A549 (cell line): ENCODE measurements at regions not wholly inside any gene's neighbourhood (a gene's known extent, or its start where the extent isn't known, plus 50 kb on each side); places are given as distances from the start of the nearest gene placed in this dataset.
"Not testable (repeated sequence)": the region's sequence is repeated elsewhere in the genome, so short reads cannot be mapped to it uniquely, and the experiment has no call there.

ENCODE experiments used
- ATAC-seq, 2 experiments: fragments of 200-7000 bp in 1 of 2; fragments of >200 bp in 1 of 2; cut with Nextera tagmentation in 1 of 2; cut with Tn5 transposase in 1 of 2; 3 replicates each; pipeline versions ENCODE4 v1.8.0 to v1.9.1; 2018 to 2020; ENCODE audit warnings: mild to moderate bottlenecking in 1 of 2, moderate library complexity in 1 of 2
- CTCF ChIA-PET: fragments of 300-600 bp; sonication (Branson Sonifier 250); formaldehyde crosslinking; extraction: SDS; loops from one replicate; lab custom pipeline; 2021; ENCODE audit warnings: antibody characterized with exemption, inconsistent platforms; lab: Yijun Ruan, JAX
- POLR2A ChIA-PET: fragments of 350-600 bp; formaldehyde crosslinking; extraction: SDS; loops from one replicate; lab custom pipeline; 2021; ENCODE audit warnings: antibody characterized with exemption, inconsistent platforms; lab: Yijun Ruan, JAX
- DNase-seq, 2 experiments: peaks; one replicate each; pipeline versions ENCODE4 v3.0.0 to v3.0.0-alpha.2; 2011 to 2016; ENCODE audit warnings: low read depth in 1 of 2, low spot score in 1 of 2
- FAIRE-seq: peaks from 2 replicates; lab custom pipeline; 2011; peaks lifted over from hg19 to GRCh38; lab: Jason Lieb, UNC
- H3K27ac ChIP-seq, 2 experiments: fragments of >200 bp; sonication (Bioruptor Twin); formaldehyde crosslinking; 3 replicates each; pipeline ENCODE4 v1.5.1; 2016 to 2017
- H3K4me1 ChIP-seq: fragments of >200 bp; sonication (Bioruptor Twin); formaldehyde crosslinking; 3 replicates; pipeline ENCODE4 v1.6.1; 2016
- H3K4me2 ChIP-seq: fragments of >200 bp; sonication (Bioruptor Twin); formaldehyde crosslinking; 3 replicates; pipeline ENCODE4 v1.6.1; 2016
- H3K4me3 ChIP-seq: fragments of >200 bp; sonication (Bioruptor Twin); formaldehyde crosslinking; 3 replicates; pipeline ENCODE4 v1.5.1; 2016
- H3K9me3 ChIP-seq: fragments of >200 bp; sonication (Bioruptor Twin); formaldehyde crosslinking; 3 replicates; pipeline ENCODE4 v1.6.1; 2016
- CHD4 ChIP-seq: fragments of 200-600 bp; sonication (generic); IDR thresholded peaks from 2 replicates; pipeline ENCODE4 v1.6.1; 2016; ENCODE audit warnings: antibody characterized with exemption, mild to moderate bottlenecking, borderline replicate concordance
- E2F6 ChIP-seq: IDR thresholded peaks from 2 replicates; pipeline ENCODE4 v1.6.1; 2012; ENCODE audit warnings: low read depth, borderline replicate concordance
- EP300 ChIP-seq, 2 experiments: fragments of >200 bp; sonication (Bioruptor Twin); formaldehyde crosslinking; IDR thresholded peaks; 2 replicates in 1 of 2; 3 replicates in 1 of 2; pipeline ENCODE4 v1.6.1; 2016 to 2017
- ESRRA ChIP-seq: fragments of 150-350 bp; IDR thresholded peaks from 2 replicates; pipeline ENCODE4 v1.6.1; 2014; ENCODE audit warnings: mild to moderate bottlenecking, low read length, borderline replicate concordance
- FOSL2 ChIP-seq, 2 experiments: fragments of 450-650 bp in 1 of 2; fragments of >200 bp in 1 of 2; sonication (Bioruptor Twin) in 1 of 2; formaldehyde crosslinking; IDR thresholded peaks; 2 replicates each; pipeline versions ENCODE4 v1.5.0 to v1.6.1; 2016 to 2020; ENCODE audit warnings: mild to moderate bottlenecking in 1 of 2, moderate library complexity in 1 of 2
- FOXS1 ChIP-seq: fragments of 250-450 bp; sonication (Bioruptor Pico); IDR thresholded peaks from 2 replicates; pipeline ENCODE4 v1.5.0; 2020; ENCODE audit warnings: mild to moderate bottlenecking, moderate library complexity
- HES2 ChIP-seq: fragments of >200 bp; sonication (Bioruptor Twin); formaldehyde crosslinking; IDR thresholded peaks from 2 replicates; pipeline ENCODE4 v1.6.1; 2016
- HOXB5 ChIP-seq: fragments of 250-450 bp; sonication (Bioruptor Pico); IDR thresholded peaks from 2 replicates; pipeline ENCODE4 v1.5.0; 2020; ENCODE audit warnings: mild to moderate bottlenecking, moderate library complexity
- JUN ChIP-seq, 2 experiments: fragments of >200 bp; sonication (Bioruptor Twin); formaldehyde crosslinking; IDR thresholded peaks; 2 replicates in 1 of 2; 3 replicates in 1 of 2; pipeline ENCODE4 v1.6.1; 2016 to 2017
- JUNB ChIP-seq: fragments of >200 bp; sonication (Bioruptor Twin); formaldehyde crosslinking; IDR thresholded peaks from 2 replicates; pipeline ENCODE4 v1.6.1; 2016
- MAFK ChIP-seq: fragments of 450-650 bp; IDR thresholded peaks from 2 replicates; pipeline ENCODE4 v1.6.1; 2014; ENCODE audit not compliant: partially characterized antibody
- MAX ChIP-seq: IDR thresholded peaks from 2 replicates; pipeline ENCODE4 v1.6.1; 2012
- MAZ ChIP-seq: fragments of 150-350 bp; IDR thresholded peaks from 2 replicates; pipeline ENCODE4 v1.6.1; 2014; ENCODE audit warnings: antibody characterized with exemption, low read depth, low read length, borderline replicate concordance
- NFE2L2 ChIP-seq: fragments of 150-350 bp; conservative IDR thresholded peaks from 2 replicates; pipeline ENCODE4 v1.6.1; 2014; ENCODE audit warnings: low read length
- NR3C1 ChIP-seq: fragments of >200 bp; sonication (Bioruptor Twin); formaldehyde crosslinking; IDR thresholded peaks from 3 replicates; pipeline ENCODE4 v1.6.1; 2017
- PBX3 ChIP-seq: IDR thresholded peaks from 2 replicates; pipeline ENCODE4 v1.6.1; 2012
- RAD21 ChIP-seq, 2 experiments: fragments of >200 bp in 1 of 2; sonication (Bioruptor Twin) in 1 of 2; formaldehyde crosslinking in 1 of 2; IDR thresholded peaks in 1 of 2; conservative IDR thresholded peaks in 1 of 2; 2 replicates in 1 of 2; 3 replicates in 1 of 2; pipeline ENCODE4 v1.6.1; 2012 to 2018; ENCODE audit warnings: inconsistent platforms in 1 of 2
- RARB ChIP-seq: fragments of 250-450 bp; sonication (Bioruptor Pico); IDR thresholded peaks from 2 replicates; pipeline ENCODE4 v1.8.0; 2021; ENCODE audit warnings: mild to moderate bottlenecking, moderate library complexity
- SMC3 ChIP-seq: fragments of >200 bp; sonication (Bioruptor Twin); formaldehyde crosslinking; IDR thresholded peaks from 3 replicates; pipeline ENCODE4 v1.6.1; 2018; ENCODE audit warnings: inconsistent platforms
- SREBF2 ChIP-seq: fragments of 450-650 bp; IDR thresholded peaks from 2 replicates; pipeline ENCODE4 v1.6.1; 2014; ENCODE audit warnings: mild to moderate bottlenecking, moderate library complexity
- USF2 ChIP-seq: fragments of 450-650 bp; IDR thresholded peaks from 2 replicates; pipeline ENCODE4 v1.6.1; 2014; ENCODE audit warnings: antibody characterized with exemption
- ZFP36 ChIP-seq: fragments of 450-650 bp; IDR thresholded peaks from 2 replicates; pipeline ENCODE4 v1.6.1; 2014; ENCODE audit warnings: borderline replicate concordance; ENCODE audit not compliant: partially characterized antibody
- WGBS: methylation state at CpG from one replicate; pipeline ENCODE4 v1.1.6; 2017; ENCODE audit errors: missing lambda C conversion rate; 5-methylcytosine and 5-hydroxymethylcytosine counted together

GRCh38 chr10:124243702-124244121, 150.3 kb upstream of the CHST15 start:
- Histone ChIP-seq H3K9me3 (no peaks in the 10 kb centered on the region), H3K4me2 (no peak overlapping the region), H3K4me3 (no peak overlapping the region), H3K27ac (no peak overlapping the region), H3K4me1 (no peaks in the 10 kb centered on the region)
- no peak for DNase-seq
- no peak for FAIRE-seq
- WGBS, result 72% methylated on average over 12 of the region's 12 CpGs
- ATAC-seq, result no peak; a peak in 1 of 6 replicates
- TF ChIP-seq E2F6 (no peak), FOSL2 (IDR thresholded peaks at IDR 0.05) (no peak), FOSL2 (CRISPR knock-in tag; IDR thresholded peaks at IDR 0.05) (no peak), ZFP36 (no peak), ESRRA (no peak), MAX (no peak), JUNB (no peak), CHD4 (no peak), HOXB5 (CRISPR knock-in tag) (no peak), RAD21 (conservative IDR thresholded peaks at IDR 0.05 in 1 of 2, IDR thresholded peaks at IDR 0.05 in 1 of 2) (no peak), EP300 (IDR thresholded peaks at IDR 0.05) (no peak), USF2 (no peak), MAZ (no peak), SMC3 (no peak), PBX3 (no peak), RARB (no peak), NR3C1 (no peak)
- ChIA-PET CTCF (interaction anchor here (1.2 kb wide), 1 partner anchor 146 kb away, joined by 3 read pairs; no protein-coding TSS in a partner anchor), POLR2A (no interaction called here)

- H3K9me3 ChIP-seq, result no peaks in the 10 kb centered on the region
- FAIRE-seq, result no peak
Measured at GRCh38 chr10:124242791-124243190, 149.4 kb upstream of the CHST15 start.

GRCh38 chr10:124242365-124242764, 149.0 kb upstream of the CHST15 start:
- ATAC-seq, result no peak
- no peak for FAIRE-seq
- H3K27ac ChIP-seq, result no peak overlapping the region
- H3K4me1 ChIP-seq, result no peaks in the 10 kb centered on the region
- DNase-seq, result no peak
- CTCF ChIA-PET, result no interaction called here
- no peaks in the 10 kb centered on the region for H3K9me3 ChIP-seq
- TF ChIP-seq MAFK, result no peak
- TF ChIP-seq HOXB5 (CRISPR knock-in tag), result no peak
- no peak for TF ChIP-seq NFE2L2
- no peak for TF ChIP-seq JUN (IDR thresholded peaks at IDR 0.05)
- no peak for TF ChIP-seq FOXS1 (CRISPR knock-in tag)
- H3K4me3 ChIP-seq, result no peak overlapping the region
- POLR2A ChIA-PET, result no interaction called here
- WGBS, result 24% methylated on average over 3 of the region's 7 CpGs
- H3K4me2 ChIP-seq, result no peak overlapping the region

More at GRCh38 chr10:124242791-124243190, 149.4 kb upstream of the CHST15 start:
- CTCF ChIA-PET, result no interaction called here
- 59% methylated on average over 8 of the region's 8 CpGs for WGBS
- Histone ChIP-seq H3K4me3 (no peak overlapping the region), H3K4me2 (no peak overlapping the region)
- no peak for DNase-seq
- no peak for TF ChIP-seq FOXS1 (CRISPR knock-in tag)
- no peak for TF ChIP-seq HES2
- TF ChIP-seq SREBF2, result no peak
- TF ChIP-seq, all 56 proteins: peak for 0
- Histone ChIP-seq H3K4me1 (no peaks in the 10 kb centered on the region), H3K27ac (no peak overlapping the region)
- ATAC-seq, result no peak
- POLR2A ChIA-PET, result no interaction called here

- H3K4me1 ChIP-seq, H3K9me3 ChIP-seq, POLR2A ChIA-PET, H3K27ac ChIP-seq, DNase-seq, H3K4me2 ChIP-seq, ATAC-seq, H3K4me3 ChIP-seq, FAIRE-seq: not testable (repeated sequence)
- CTCF ChIA-PET, result interaction anchor here (0.7 kb wide), 1 partner anchor 1581 kb away, joined by 3 read pairs; no protein-coding TSS in a partner anchor
- 68% methylated on average over 5 of the region's 5 CpGs for WGBS
Measured at GRCh38 chr10:124241510-124241909, 148.1 kb upstream of the CHST15 start.
